IMR-90 (cell line): ENCODE measurements at regions not wholly inside any gene's neighbourhood (a gene's known extent, or its start where the extent isn't known, plus 50 kb on each side); places are given as distances from the start of the nearest gene placed in this dataset.

Source experiments
- ATAC-seq: fragments of 200-7000 bp; cut with Tn5 transposase; 2 replicates; pipeline ENCODE4 v1.9.1; 2020; ENCODE audit warnings: low read depth, mild to moderate bottlenecking, moderate library complexity
- BruUV-seq: library from RNA; stranded (reverse); fragments of 400-500 nt; replicated peaks from 2 replicates; lab custom pipeline; 2021; lab: Mats Ljungman, UMichigan
- CTCF ChIA-PET: fragments of 300-600 bp; formaldehyde crosslinking; extraction: SDS; loops from one replicate; lab custom pipeline; 2021; ENCODE audit warnings: antibody characterized with exemption; lab: Yijun Ruan, JAX
- POLR2A ChIA-PET: fragments of 300-600 bp; sonication (Branson Sonifier 250); formaldehyde crosslinking; loops from one replicate; lab custom pipeline; 2022; ENCODE audit warnings: antibody characterized with exemption; ENCODE audit not compliant: unreplicated experiment; lab: Charles Lee
- DNase-seq: peaks from one replicate; pipeline ENCODE4 v3.0.0; 2013
- H2AFZ ChIP-seq: replicated peaks from 2 replicates; pipeline ENCODE3; 2013; ENCODE audit warnings: low read length, mild to moderate bottlenecking; ENCODE audit not compliant: poor library complexity
- H2AK5ac ChIP-seq: 2 replicates; pipeline ENCODE4 v1.6.1; 2013; ENCODE audit warnings: low read depth, low read length, inconsistent platforms
- H2AK9ac ChIP-seq: replicated peaks from 2 replicates; pipeline ENCODE3; 2013; ENCODE audit warnings: mild to moderate bottlenecking, low read depth, low read length, moderate library complexity; ENCODE audit not compliant: poor library complexity
- H2BK120ac ChIP-seq: 2 replicates; pipeline ENCODE4 v1.6.1; 2013; ENCODE audit warnings: low read depth, low read length, inconsistent platforms
- H2BK15ac ChIP-seq: 3 replicates; pipeline ENCODE4 v1.6.1; 2013; ENCODE audit warnings: low read depth, low read length, inconsistent platforms
- H2BK20ac ChIP-seq: 2 replicates; pipeline ENCODE4 v1.6.1; 2013; ENCODE audit warnings: low read depth, mild to moderate bottlenecking, inconsistent platforms, low read length, moderate library complexity
- H2BK5ac ChIP-seq: 2 replicates; pipeline ENCODE4 v1.6.1; 2013; ENCODE audit warnings: mild to moderate bottlenecking, low read depth, low read length, inconsistent platforms; ENCODE audit not compliant: poor library complexity, severe bottlenecking
- H3K14ac ChIP-seq: replicated peaks from 2 replicates; pipeline ENCODE4 v1.6.1; 2013; ENCODE audit warnings: low read depth, low read length, inconsistent platforms
- H3K18ac ChIP-seq: 2 replicates; pipeline ENCODE4 v1.6.1; 2013; ENCODE audit warnings: low read depth, low read length, control low read depth
- H3K23ac ChIP-seq: 2 replicates; pipeline ENCODE4 v1.6.1; 2013; ENCODE audit warnings: low read depth, low read length, inconsistent platforms
- H3K27ac ChIP-seq: 2 replicates; pipeline ENCODE4 v1.5.1; 2013; ENCODE audit warnings: mild to moderate bottlenecking, control low read depth, low read length; ENCODE audit not compliant: insufficient read depth
- H3K27me3 ChIP-seq: 2 replicates; pipeline ENCODE4 v1.6.1; 2013; ENCODE audit warnings: low read length; ENCODE audit not compliant: control insufficient read depth, insufficient read depth
- H3K36me3 ChIP-seq: 2 replicates; pipeline ENCODE4 v1.6.1; 2013; ENCODE audit warnings: low read length, mixed read lengths; ENCODE audit not compliant: control insufficient read depth, insufficient read depth
- H3K4ac ChIP-seq: 2 replicates; pipeline ENCODE4 v1.6.1; 2013; ENCODE audit warnings: low read depth, low read length, inconsistent platforms
- H3K4me1 ChIP-seq: 2 replicates; pipeline ENCODE4 v1.6.1; 2013; ENCODE audit warnings: low read length, mixed read lengths; ENCODE audit not compliant: control insufficient read depth, insufficient read depth
- H3K4me2 ChIP-seq: 2 replicates; pipeline ENCODE4 v1.6.1; 2013; ENCODE audit warnings: low read depth, mild to moderate bottlenecking, control low read depth, low read length, moderate library complexity
- H3K4me3 ChIP-seq: 2 replicates; pipeline ENCODE4 v1.5.1; 2013; ENCODE audit warnings: low read depth, mild to moderate bottlenecking, control low read depth, low read length, moderate library complexity; ENCODE audit not compliant: insufficient read depth
- H3K56ac ChIP-seq: 2 replicates; pipeline ENCODE4 v1.6.1; 2013; ENCODE audit warnings: low read length, inconsistent platforms; ENCODE audit not compliant: insufficient read depth; ENCODE audit errors: extremely low read depth
- H3K79me1 ChIP-seq, 2 experiments: 2 replicates each; pipeline ENCODE4 v1.6.1; 2013; ENCODE audit warnings: low read length in 2 of 2, inconsistent platforms in 1 of 2, low read depth in 1 of 2
- H3K9ac ChIP-seq: 2 replicates; pipeline ENCODE4 v1.6.1; 2013; ENCODE audit warnings: low read depth, low read length, control low read depth
- H3K9me1 ChIP-seq: 2 replicates; pipeline ENCODE4 v1.6.1; 2013; ENCODE audit warnings: low read length, inconsistent platforms; ENCODE audit not compliant: insufficient read depth
- H3K9me3 ChIP-seq: 2 replicates; pipeline ENCODE4 v1.6.1; 2013; ENCODE audit warnings: low read length; ENCODE audit not compliant: control insufficient read depth, insufficient read depth
- H4K20me1 ChIP-seq: 2 replicates; pipeline ENCODE4 v1.6.1; 2013; ENCODE audit warnings: low read length, inconsistent platforms; ENCODE audit not compliant: insufficient read depth
- H4K5ac ChIP-seq: 2 replicates; pipeline ENCODE4 v1.6.1; 2013; ENCODE audit warnings: mild to moderate bottlenecking, low read depth, low read length, control low read depth
- H4K8ac ChIP-seq, 2 experiments: 2 replicates each; pipeline ENCODE4 v1.6.1; 2013; ENCODE audit warnings: low read depth in 2 of 2, low read length in 2 of 2, control low read depth in 1 of 2, inconsistent platforms in 1 of 2
- H4K91ac ChIP-seq: 2 replicates; pipeline ENCODE4 v1.6.1; 2013; ENCODE audit warnings: low read depth, low read length, inconsistent platforms; ENCODE audit not compliant: insufficient read depth
- BHLHE40 ChIP-seq: fragments of 150-350 bp; IDR thresholded peaks from 2 replicates; pipeline ENCODE4 v1.6.1; 2016; ENCODE audit warnings: mild to moderate bottlenecking, low read depth, low read length
- CHD1 ChIP-seq: IDR thresholded peaks from 2 replicates; pipeline ENCODE4 v1.6.1; 2012; ENCODE audit warnings: low read depth, low read length, improper control_type of control experiment
- FOS ChIP-seq: fragments of 150-350 bp; IDR thresholded peaks from 2 replicates; pipeline ENCODE4 v1.6.1; 2016; ENCODE audit warnings: low read depth, low read length
- MAZ ChIP-seq: IDR thresholded peaks from 2 replicates; pipeline ENCODE4 v1.6.1; 2012; ENCODE audit warnings: low read depth, mild to moderate bottlenecking, low read length, improper control_type of control experiment, moderate library complexity, borderline replicate concordance
- NFE2L2 ChIP-seq: fragments of 150-350 bp; IDR thresholded peaks from 2 replicates; pipeline ENCODE4 v1.6.1; 2016; ENCODE audit warnings: low read depth, mild to moderate bottlenecking, low read length
- POLR2A ChIP-seq: IDR thresholded peaks from 2 replicates; pipeline ENCODE4 v1.6.1; 2012; ENCODE audit warnings: mild to moderate bottlenecking, low read depth, low read length
- RAD21 ChIP-seq: IDR thresholded peaks from 2 replicates; pipeline ENCODE4 v1.6.1; 2012; ENCODE audit warnings: low read length, improper control_type of control experiment
- RCOR1 ChIP-seq: IDR thresholded peaks from 2 replicates; pipeline ENCODE4 v1.6.1; 2012; ENCODE audit warnings: mild to moderate bottlenecking, low read length, improper control_type of control experiment; ENCODE audit not compliant: insufficient replicate concordance
- RFX5 ChIP-seq: IDR thresholded peaks from 2 replicates; pipeline ENCODE4 v1.8.0; 2012; ENCODE audit warnings: low read depth, mild to moderate bottlenecking, low read length, moderate library complexity
- SMC3 ChIP-seq: fragments of 150-350 bp; IDR thresholded peaks from 2 replicates; pipeline ENCODE4 v1.6.1; 2016; ENCODE audit warnings: low read depth, mild to moderate bottlenecking, antibody characterized with exemption, low read length, moderate library complexity
- WGBS, 2 experiments: methylation state at CpG; one replicate each; pipeline versions ENCODE4 v1.1.5 to v1.1.7; 2013; ENCODE audit warnings: missing lambda C conversion rate in 2 of 2; ENCODE audit not compliant: insufficient read length in 1 of 2; ENCODE audit errors: extremely low coverage in 2 of 2; 5-methylcytosine and 5-hydroxymethylcytosine counted together
- dilution Hi-C: fragments of 300-500 bp; cut with HindIII; formaldehyde crosslinking; loops from one replicate; pipeline ENCODE4 v1.14.3; 2018; ENCODE audit warnings: low sequenced_read_pairs; ENCODE audit not compliant: unreplicated experiment
- in situ Hi-C: fragments of 300-500 bp; cut with MboI; formaldehyde crosslinking; loops from 3 replicates; pipeline ENCODE4 v1.14.3; 2019; ENCODE audit warnings: low sequenced_read_pairs, inconsistent platforms, mixed read lengths
- intact Hi-C: fragments of 100-400 bp; cut with micrococcal nuclease; formaldehyde crosslinking; loops from 2 replicates; pipeline ENCODE4 v1.10.0; 2022
- TF ChIP-seq, protein P1 (sequence below): fragments of 150-350 bp; IDR thresholded peaks from 2 replicates; pipeline ENCODE4 v1.6.1; 2017; ENCODE audit warnings: mild to moderate bottlenecking, antibody characterized with exemption, low read length, low read depth

DNA sequence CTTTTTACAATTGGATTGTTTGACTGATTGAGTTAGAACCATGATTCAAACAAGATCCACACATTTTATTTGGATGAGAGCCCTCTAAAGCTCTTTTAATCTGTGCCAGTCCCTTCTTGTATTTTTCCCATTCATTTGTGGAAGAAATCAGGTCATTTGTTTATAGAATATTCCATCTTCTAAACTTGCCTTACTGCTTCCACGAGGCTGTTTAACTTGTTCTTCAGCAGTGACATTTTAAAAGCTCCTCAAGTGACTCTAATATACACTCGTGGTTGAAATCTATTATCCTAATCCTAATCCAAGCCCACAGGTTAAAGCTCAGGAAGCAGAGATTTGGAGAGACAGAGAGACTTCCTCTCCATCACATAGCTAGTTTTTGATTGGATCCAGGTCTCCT lies 155.4 kb upstream of the SVIL start:
- peak overlapping the region; percentile 29; the same call in 1 of the 2 replicates for H2BK120ac ChIP-seq
- TF ChIP-seq POLR2A: no peak
- TF ChIP-seq RFX5: no peak
- TF ChIP-seq, protein P1, sequence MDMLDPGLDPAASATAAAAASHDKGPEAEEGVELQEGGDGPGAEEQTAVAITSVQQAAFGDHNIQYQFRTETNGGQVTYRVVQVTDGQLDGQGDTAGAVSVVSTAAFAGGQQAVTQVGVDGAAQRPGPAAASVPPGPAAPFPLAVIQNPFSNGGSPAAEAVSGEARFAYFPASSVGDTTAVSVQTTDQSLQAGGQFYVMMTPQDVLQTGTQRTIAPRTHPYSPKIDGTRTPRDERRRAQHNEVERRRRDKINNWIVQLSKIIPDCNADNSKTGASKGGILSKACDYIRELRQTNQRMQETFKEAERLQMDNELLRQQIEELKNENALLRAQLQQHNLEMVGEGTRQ: no peak
- no peak for TF ChIP-seq NFE2L2
- no peak for TF ChIP-seq BHLHE40
- TF ChIP-seq CHD1: no peak
- TF ChIP-seq RAD21: no peak
- TF ChIP-seq FOS: no peak
- TF ChIP-seq RCOR1: no peak
- TF ChIP-seq MAZ: no peak
- no peak for TF ChIP-seq SMC3
- peaks cover 6% of the 10 kb centered on the region for H3K4me1 ChIP-seq
- CTCF ChIA-PET: no interaction called here
- H4K20me1 ChIP-seq: no peaks in the 10 kb centered on the region
- no peak overlapping the region for H3K18ac ChIP-seq
- H3K79me1 ChIP-seq: peaks cover 0 to 5% of the 10 kb centered on the region in 2 experiments; a peak in 1 of 4 replicates
- no peak overlapping the region for H3K4me3 ChIP-seq
- H3K23ac ChIP-seq: no peak overlapping the region
- H2AK9ac ChIP-seq: no peak overlapping the region
- H4K8ac ChIP-seq: no peak overlapping the region
- H4K91ac ChIP-seq: no peak overlapping the region
- peaks cover 5% of the 10 kb centered on the region for H3K9me1 ChIP-seq
- H2AFZ ChIP-seq: no peak overlapping the region
- no peak overlapping the region for H3K9ac ChIP-seq
- POLR2A ChIA-PET: no interaction called here
- H2BK20ac ChIP-seq: no peak overlapping the region
- ATAC-seq (peak; percentile 11; the same call in 1 of the 2 replicates), DNase-seq (no peak)
- in situ Hi-C loops: no loop called here
- WGBS, 2 experiments: no CpG with 5 or more reads among the region's 2 CpGs
- H3K14ac ChIP-seq: no peak overlapping the region
- H3K27ac ChIP-seq: no peak overlapping the region
- dilution Hi-C loops: no loop called here
- no peaks in the 10 kb centered on the region for H3K9me3 ChIP-seq
- H2AK5ac ChIP-seq: no peak overlapping the region
- H4K5ac ChIP-seq: no peak overlapping the region
- no peaks in the 10 kb centered on the region for H3K27me3 ChIP-seq
- H3K36me3 ChIP-seq: no peaks in the 10 kb centered on the region
- intact Hi-C loops: no loop called here
- H3K4me2 ChIP-seq: no peak overlapping the region
- no peak overlapping the region for H3K56ac ChIP-seq
- no peak overlapping the region for H2BK5ac ChIP-seq
- peak overlapping the region; percentile 19; the same call in 1 of the 3 replicates for H2BK15ac ChIP-seq
- no TSS peak for BruUV-seq
- peak overlapping the region; percentile 17; the same call in 1 of the 2 replicates for H3K4ac ChIP-seq
